HFFc6 (cell line): ENCODE measurements at regions not wholly inside any gene's neighbourhood (a gene's known extent, or its start where the extent isn't known, plus 50 kb on each side); places are given as distances from the start of the nearest gene placed in this dataset.

Source experiments
- DNase-seq: peaks from one replicate; pipeline ENCODE4 v3.0.0-alpha.2; 2018
- H3K27ac Mint-ChIP-seq: 2 replicates; pipeline ENCODE4 v1.8.0; 2020; ENCODE audit warnings: mild to moderate bottlenecking, mixed read lengths
- H3K27me3 Mint-ChIP-seq: 2 replicates; pipeline ENCODE4 v1.8.0; 2021; ENCODE audit warnings: mild to moderate bottlenecking, moderate library complexity, mixed read lengths; ENCODE audit not compliant: insufficient read depth
- H3K36me3 Mint-ChIP-seq: 2 replicates; pipeline ENCODE4 v1.8.0; 2021; ENCODE audit warnings: low read depth, mixed read lengths
- H3K4me1 Mint-ChIP-seq: 2 replicates; pipeline ENCODE4 v1.8.0; 2020; ENCODE audit warnings: low read depth, mixed read lengths
- H3K4me3 Mint-ChIP-seq: 2 replicates; pipeline ENCODE4 v1.8.0; 2020; ENCODE audit warnings: mild to moderate bottlenecking, moderate library complexity, mixed read lengths
- H3K9me3 Mint-ChIP-seq: 2 replicates; pipeline ENCODE4 v1.8.0; 2020; ENCODE audit warnings: mild to moderate bottlenecking, mixed read lengths
- TF ChIP-seq, protein P1 (sequence below): fragments of 200-600 bp; sonication (generic); IDR thresholded peaks from 2 replicates; pipeline ENCODE4 v1.5.0; 2021; ENCODE audit warnings: antibody characterized with exemption, mild to moderate bottlenecking

DNA sequence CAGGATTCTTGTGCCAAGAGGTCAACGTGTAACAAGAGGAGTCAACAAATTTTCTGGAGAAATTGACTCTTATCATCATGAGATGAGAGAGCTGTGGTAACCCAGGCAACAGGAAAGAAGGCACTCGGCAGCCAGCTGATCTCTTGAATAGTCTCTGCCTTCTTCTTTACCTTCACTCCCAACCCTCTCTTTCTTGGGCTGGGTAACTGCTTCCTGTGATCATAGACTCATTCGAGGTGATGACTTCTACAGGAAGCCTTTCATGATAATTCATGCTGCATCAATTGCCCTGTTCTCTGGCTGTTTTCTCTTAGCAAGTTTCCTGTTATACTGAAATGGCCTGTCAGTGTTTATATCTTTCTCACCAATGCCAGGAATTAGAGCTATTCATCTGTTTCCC lies 70.8 kb upstream of the FSTL5 start:
- H3K36me3 Mint-ChIP-seq: no peaks in the 10 kb centered on the region
- H3K27ac Mint-ChIP-seq: no peak overlapping the region
- no peaks in the 10 kb centered on the region for H3K27me3 Mint-ChIP-seq
- H3K4me3 Mint-ChIP-seq: no peak overlapping the region
- TF ChIP-seq, protein P1, sequence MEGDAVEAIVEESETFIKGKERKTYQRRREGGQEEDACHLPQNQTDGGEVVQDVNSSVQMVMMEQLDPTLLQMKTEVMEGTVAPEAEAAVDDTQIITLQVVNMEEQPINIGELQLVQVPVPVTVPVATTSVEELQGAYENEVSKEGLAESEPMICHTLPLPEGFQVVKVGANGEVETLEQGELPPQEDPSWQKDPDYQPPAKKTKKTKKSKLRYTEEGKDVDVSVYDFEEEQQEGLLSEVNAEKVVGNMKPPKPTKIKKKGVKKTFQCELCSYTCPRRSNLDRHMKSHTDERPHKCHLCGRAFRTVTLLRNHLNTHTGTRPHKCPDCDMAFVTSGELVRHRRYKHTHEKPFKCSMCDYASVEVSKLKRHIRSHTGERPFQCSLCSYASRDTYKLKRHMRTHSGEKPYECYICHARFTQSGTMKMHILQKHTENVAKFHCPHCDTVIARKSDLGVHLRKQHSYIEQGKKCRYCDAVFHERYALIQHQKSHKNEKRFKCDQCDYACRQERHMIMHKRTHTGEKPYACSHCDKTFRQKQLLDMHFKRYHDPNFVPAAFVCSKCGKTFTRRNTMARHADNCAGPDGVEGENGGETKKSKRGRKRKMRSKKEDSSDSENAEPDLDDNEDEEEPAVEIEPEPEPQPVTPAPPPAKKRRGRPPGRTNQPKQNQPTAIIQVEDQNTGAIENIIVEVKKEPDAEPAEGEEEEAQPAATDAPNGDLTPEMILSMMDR: no peak
- no peak for DNase-seq
- H3K9me3 Mint-ChIP-seq: peaks cover 43% of the 10 kb centered on the region
- H3K4me1 Mint-ChIP-seq: no peaks in the 10 kb centered on the region

DNA sequence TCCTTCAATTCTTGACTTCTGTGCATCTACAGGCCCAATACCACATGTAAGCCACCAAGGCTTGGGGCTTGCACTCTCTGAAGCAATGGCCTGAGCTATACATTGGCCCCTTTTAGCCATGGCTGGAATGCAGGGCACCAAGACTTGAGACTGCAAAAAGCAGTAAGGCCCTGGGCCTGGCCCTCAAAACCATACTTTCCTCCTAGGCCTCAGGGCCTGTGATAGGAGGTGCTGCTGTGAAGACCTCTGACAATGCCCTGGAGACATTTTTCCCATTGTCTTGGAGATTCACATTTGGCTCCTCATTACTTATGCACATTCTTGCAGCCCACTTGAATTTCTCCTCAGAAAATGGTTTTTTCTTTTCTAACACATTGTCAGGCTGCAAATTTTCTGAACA lies 68.5 kb upstream of the FSTL5 start:
- no peak overlapping the region for H3K27ac Mint-ChIP-seq
- H3K9me3 Mint-ChIP-seq: peaks cover 39% of the 10 kb centered on the region
- H3K4me1 Mint-ChIP-seq: no peaks in the 10 kb centered on the region
- no peaks in the 10 kb centered on the region for H3K27me3 Mint-ChIP-seq
- no peak overlapping the region for H3K4me3 Mint-ChIP-seq
- TF ChIP-seq, protein P1: no peak
- no peaks in the 10 kb centered on the region for H3K36me3 Mint-ChIP-seq
- DNase-seq: no peak

DNA sequence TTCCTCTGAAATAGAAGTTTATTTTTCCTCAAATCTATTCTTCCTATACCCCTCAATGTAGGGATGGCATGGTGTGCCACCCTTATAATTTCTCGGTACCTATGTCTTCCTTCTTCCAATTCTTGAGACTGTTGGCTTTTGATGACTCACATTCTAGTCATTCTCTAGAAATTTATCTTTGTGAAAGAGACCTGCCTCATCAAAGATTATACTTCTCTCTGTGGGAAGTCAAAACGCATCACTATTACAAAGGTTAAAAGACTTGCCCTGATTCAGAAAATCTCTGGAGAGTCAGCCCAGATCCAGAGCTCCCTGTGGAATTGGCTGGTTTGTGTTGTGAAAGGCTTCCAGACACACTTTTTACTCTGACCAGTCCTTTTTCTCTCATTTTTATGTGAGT lies 65.9 kb upstream of the FSTL5 start:
- Mint-ChIP-seq H3K4me1 (no peaks in the 10 kb centered on the region), H3K36me3 (no peaks in the 10 kb centered on the region), H3K27me3 (no peaks in the 10 kb centered on the region), H3K9me3 (peaks cover 33% of the 10 kb centered on the region), H3K27ac (no peak overlapping the region), H3K4me3 (no peak overlapping the region)
- no peak for DNase-seq
- TF ChIP-seq, protein P1: no peak

DNA sequence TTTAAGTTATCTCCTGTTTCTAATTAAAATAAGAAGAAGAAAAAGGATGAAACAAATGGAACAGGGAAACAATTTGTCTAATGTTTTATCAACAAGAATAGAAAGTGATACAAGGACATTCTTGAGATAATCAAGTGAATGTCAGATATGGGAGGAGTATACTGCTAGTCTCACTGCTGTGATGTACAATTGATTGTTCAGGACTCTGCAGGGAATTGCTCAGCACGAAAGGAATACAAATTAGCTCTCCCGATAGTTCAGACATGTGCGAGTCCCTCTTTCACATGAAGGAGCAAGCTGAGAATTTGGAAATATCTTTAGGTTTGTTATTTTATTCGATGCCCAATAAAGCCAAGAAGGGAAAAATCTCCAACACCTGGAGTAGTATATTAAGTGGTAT lies 57.3 kb upstream of the FSTL5 start:
- Mint-ChIP-seq H3K4me1 (no peaks in the 10 kb centered on the region), H3K27ac (no peak overlapping the region), H3K9me3 (no peaks in the 10 kb centered on the region; the same call in 1 of the 2 replicates), H3K36me3 (no peaks in the 10 kb centered on the region), H3K4me3 (no peak overlapping the region), H3K27me3 (no peaks in the 10 kb centered on the region)
- TF ChIP-seq, protein P1: no peak
- DNase-seq: no peak
